IMR-90 (cell line): ENCODE measurements at regions not wholly inside any gene's neighbourhood (a gene's known extent, or its start where the extent isn't known, plus 50 kb on each side); places are given as distances from the start of the nearest gene placed in this dataset.

ENCODE experiments used
- ATAC-seq: fragments of 200-7000 bp; cut with Tn5 transposase; 2 replicates; pipeline ENCODE4 v1.9.1; 2020; ENCODE audit warnings: low read depth, mild to moderate bottlenecking, moderate library complexity
- BruUV-seq: library from RNA; stranded (reverse); fragments of 400-500 nt; replicated peaks from 2 replicates; lab custom pipeline; 2021; lab: Mats Ljungman, UMichigan
- CTCF ChIA-PET: fragments of 300-600 bp; formaldehyde crosslinking; extraction: SDS; loops from one replicate; lab custom pipeline; 2021; ENCODE audit warnings: antibody characterized with exemption; lab: Yijun Ruan, JAX
- POLR2A ChIA-PET: fragments of 300-600 bp; sonication (Branson Sonifier 250); formaldehyde crosslinking; loops from one replicate; lab custom pipeline; 2022; ENCODE audit warnings: antibody characterized with exemption; ENCODE audit not compliant: unreplicated experiment; lab: Charles Lee
- DNase-seq: peaks from one replicate; pipeline ENCODE4 v3.0.0; 2013
- H2AFZ ChIP-seq: replicated peaks from 2 replicates; pipeline ENCODE3; 2013; ENCODE audit warnings: low read length, mild to moderate bottlenecking; ENCODE audit not compliant: poor library complexity
- H2AK5ac ChIP-seq: 2 replicates; pipeline ENCODE4 v1.6.1; 2013; ENCODE audit warnings: low read depth, low read length, inconsistent platforms
- H2AK9ac ChIP-seq: replicated peaks from 2 replicates; pipeline ENCODE3; 2013; ENCODE audit warnings: mild to moderate bottlenecking, low read depth, low read length, moderate library complexity; ENCODE audit not compliant: poor library complexity
- H2BK120ac ChIP-seq: 2 replicates; pipeline ENCODE4 v1.6.1; 2013; ENCODE audit warnings: low read depth, low read length, inconsistent platforms
- H2BK15ac ChIP-seq: 3 replicates; pipeline ENCODE4 v1.6.1; 2013; ENCODE audit warnings: low read depth, low read length, inconsistent platforms
- H2BK20ac ChIP-seq: 2 replicates; pipeline ENCODE4 v1.6.1; 2013; ENCODE audit warnings: low read depth, mild to moderate bottlenecking, inconsistent platforms, low read length, moderate library complexity
- H2BK5ac ChIP-seq: 2 replicates; pipeline ENCODE4 v1.6.1; 2013; ENCODE audit warnings: mild to moderate bottlenecking, low read depth, low read length, inconsistent platforms; ENCODE audit not compliant: poor library complexity, severe bottlenecking
- H3K14ac ChIP-seq: replicated peaks from 2 replicates; pipeline ENCODE4 v1.6.1; 2013; ENCODE audit warnings: low read depth, low read length, inconsistent platforms
- H3K18ac ChIP-seq: 2 replicates; pipeline ENCODE4 v1.6.1; 2013; ENCODE audit warnings: low read depth, low read length, control low read depth
- H3K23ac ChIP-seq: 2 replicates; pipeline ENCODE4 v1.6.1; 2013; ENCODE audit warnings: low read depth, low read length, inconsistent platforms
- H3K27ac ChIP-seq: 2 replicates; pipeline ENCODE4 v1.5.1; 2013; ENCODE audit warnings: mild to moderate bottlenecking, control low read depth, low read length; ENCODE audit not compliant: insufficient read depth
- H3K27me3 ChIP-seq: 2 replicates; pipeline ENCODE4 v1.6.1; 2013; ENCODE audit warnings: low read length; ENCODE audit not compliant: control insufficient read depth, insufficient read depth
- H3K36me3 ChIP-seq: 2 replicates; pipeline ENCODE4 v1.6.1; 2013; ENCODE audit warnings: low read length, mixed read lengths; ENCODE audit not compliant: control insufficient read depth, insufficient read depth
- H3K4ac ChIP-seq: 2 replicates; pipeline ENCODE4 v1.6.1; 2013; ENCODE audit warnings: low read depth, low read length, inconsistent platforms
- H3K4me1 ChIP-seq: 2 replicates; pipeline ENCODE4 v1.6.1; 2013; ENCODE audit warnings: low read length, mixed read lengths; ENCODE audit not compliant: control insufficient read depth, insufficient read depth
- H3K4me2 ChIP-seq: 2 replicates; pipeline ENCODE4 v1.6.1; 2013; ENCODE audit warnings: low read depth, mild to moderate bottlenecking, control low read depth, low read length, moderate library complexity
- H3K4me3 ChIP-seq: 2 replicates; pipeline ENCODE4 v1.5.1; 2013; ENCODE audit warnings: low read depth, mild to moderate bottlenecking, control low read depth, low read length, moderate library complexity; ENCODE audit not compliant: insufficient read depth
- H3K56ac ChIP-seq: 2 replicates; pipeline ENCODE4 v1.6.1; 2013; ENCODE audit warnings: low read length, inconsistent platforms; ENCODE audit not compliant: insufficient read depth; ENCODE audit errors: extremely low read depth
- H3K79me1 ChIP-seq, 2 experiments: 2 replicates each; pipeline ENCODE4 v1.6.1; 2013; ENCODE audit warnings: low read length in 2 of 2, inconsistent platforms in 1 of 2, low read depth in 1 of 2
- H3K9ac ChIP-seq: 2 replicates; pipeline ENCODE4 v1.6.1; 2013; ENCODE audit warnings: low read depth, low read length, control low read depth
- H3K9me1 ChIP-seq: 2 replicates; pipeline ENCODE4 v1.6.1; 2013; ENCODE audit warnings: low read length, inconsistent platforms; ENCODE audit not compliant: insufficient read depth
- H3K9me3 ChIP-seq: 2 replicates; pipeline ENCODE4 v1.6.1; 2013; ENCODE audit warnings: low read length; ENCODE audit not compliant: control insufficient read depth, insufficient read depth
- H4K20me1 ChIP-seq: 2 replicates; pipeline ENCODE4 v1.6.1; 2013; ENCODE audit warnings: low read length, inconsistent platforms; ENCODE audit not compliant: insufficient read depth
- H4K5ac ChIP-seq: 2 replicates; pipeline ENCODE4 v1.6.1; 2013; ENCODE audit warnings: mild to moderate bottlenecking, low read depth, low read length, control low read depth
- H4K8ac ChIP-seq, 2 experiments: 2 replicates each; pipeline ENCODE4 v1.6.1; 2013; ENCODE audit warnings: low read depth in 2 of 2, low read length in 2 of 2, control low read depth in 1 of 2, inconsistent platforms in 1 of 2
- H4K91ac ChIP-seq: 2 replicates; pipeline ENCODE4 v1.6.1; 2013; ENCODE audit warnings: low read depth, low read length, inconsistent platforms; ENCODE audit not compliant: insufficient read depth
- ELK1 ChIP-seq: fragments of 150-350 bp; IDR thresholded peaks from 2 replicates; pipeline ENCODE4 v1.6.1; 2016; ENCODE audit warnings: low read depth, mild to moderate bottlenecking, low read length, moderate library complexity, borderline replicate concordance
- WGBS, 2 experiments: methylation state at CpG; one replicate each; pipeline versions ENCODE4 v1.1.5 to v1.1.7; 2013; ENCODE audit warnings: missing lambda C conversion rate in 2 of 2; ENCODE audit not compliant: insufficient read length in 1 of 2; ENCODE audit errors: extremely low coverage in 2 of 2; 5-methylcytosine and 5-hydroxymethylcytosine counted together
- dilution Hi-C: fragments of 300-500 bp; cut with HindIII; formaldehyde crosslinking; loops from one replicate; pipeline ENCODE4 v1.14.3; 2018; ENCODE audit warnings: low sequenced_read_pairs; ENCODE audit not compliant: unreplicated experiment
- in situ Hi-C: fragments of 300-500 bp; cut with MboI; formaldehyde crosslinking; loops from 3 replicates; pipeline ENCODE4 v1.14.3; 2019; ENCODE audit warnings: low sequenced_read_pairs, inconsistent platforms, mixed read lengths
- intact Hi-C: fragments of 100-400 bp; cut with micrococcal nuclease; formaldehyde crosslinking; loops from 2 replicates; pipeline ENCODE4 v1.10.0; 2022

- Histone ChIP-seq H3K18ac (no peak overlapping the region), H4K5ac (no peak overlapping the region), H2AK9ac (no peak overlapping the region), H3K9me1 (no peaks in the 10 kb centered on the region), H3K27ac (no peak overlapping the region), H3K27me3 (no peaks in the 10 kb centered on the region), H2BK15ac (no peak overlapping the region), H3K23ac (no peak overlapping the region), H2BK20ac (no peak overlapping the region), H4K91ac (no peak overlapping the region), H3K4me3 (no peak overlapping the region), H2BK120ac (no peak overlapping the region), H3K56ac (no peak overlapping the region), H3K9ac (no peak overlapping the region), H3K4me2 (no peak overlapping the region), H2AK5ac (no peak overlapping the region), H2BK5ac (no peak overlapping the region), H3K79me1 (no peaks in the 10 kb centered on the region), H3K4ac (no peak overlapping the region), H3K9me3 (peaks cover 14% of the 10 kb centered on the region), H3K14ac (no peak overlapping the region), H3K36me3 (no peaks in the 10 kb centered on the region), H2AFZ (no peak overlapping the region), H3K4me1 (no peaks in the 10 kb centered on the region), H4K20me1 (no peaks in the 10 kb centered on the region), H4K8ac (no peak overlapping the region)
- ATAC-seq (no peak), DNase-seq (no peak)
- intact Hi-C loops (no loop called here), dilution Hi-C loops (no loop called here), in situ Hi-C loops (no loop called here)
- CTCF ChIA-PET = no interaction called here
- BruUV-seq = no TSS peak
- POLR2A ChIA-PET = no interaction called here
- TF ChIP-seq ELK1 = no peak
- 73% methylated on average over 23 of the region's 42 CpGs; no CpG with 5 or more reads in 1 of the 2 experiments for WGBS, 2 experiments
Measured at GRCh38 chr12:74170645-74171477, 366.8 kb upstream of the ATXN7L3B start.
